Lower lobe of right lung (tissue), 2 donors: ENCODE measurements at regions not wholly inside any gene's neighbourhood (a gene's known extent, or its start where the extent isn't known, plus 50 kb on each side); places are given as distances from the start of the nearest gene placed in this dataset.

Experiments used
- ATAC-seq, 2 donors: fragments of 200-7000 bp; cut with Tn5 transposase; one replicate each; pipeline ENCODE4 v1.9.1; 2020 to 2022; ENCODE audit warnings: mild to moderate bottlenecking in 2 of 2, moderate library complexity in 2 of 2
- DNase-seq: peaks from one replicate; pipeline ENCODE4 v3.0.0-alpha.2; 2020
- H3K27ac ChIP-seq: fragments of 200-600 bp; one replicate; pipeline ENCODE4 v1.8.0; 2022
- H3K27me3 ChIP-seq: fragments of 200-600 bp; one replicate; pipeline ENCODE4 v1.8.0; 2022; ENCODE audit warnings: low read depth
- H3K36me3 ChIP-seq: fragments of 200-600 bp; one replicate; pipeline ENCODE4 v1.8.0; 2022; ENCODE audit warnings: mild to moderate bottlenecking
- H3K4me1 ChIP-seq: fragments of 200-600 bp; one replicate; pipeline ENCODE4 v1.8.0; 2022
- H3K4me3 ChIP-seq: fragments of 200-600 bp; one replicate; pipeline ENCODE4 v1.8.0; 2022; ENCODE audit warnings: mild to moderate bottlenecking
- H3K9me3 ChIP-seq: fragments of 200-600 bp; one replicate; pipeline ENCODE4 v1.8.0; 2022
- CTCF ChIP-seq: fragments of 200-600 bp; IDR thresholded peaks from one replicate; pipeline ENCODE4 v1.8.0; 2022; ENCODE audit warnings: antibody characterized with exemption, mild to moderate bottlenecking
- intact Hi-C: fragments of 100-400 bp; cut with DNase I; formaldehyde crosslinking; loops from one replicate; pipeline ENCODE4 v1.11.0; 2022
- donor health status: DM: no; HTN: yes; CAD: no; lungs with severe emphysema.

DNA sequence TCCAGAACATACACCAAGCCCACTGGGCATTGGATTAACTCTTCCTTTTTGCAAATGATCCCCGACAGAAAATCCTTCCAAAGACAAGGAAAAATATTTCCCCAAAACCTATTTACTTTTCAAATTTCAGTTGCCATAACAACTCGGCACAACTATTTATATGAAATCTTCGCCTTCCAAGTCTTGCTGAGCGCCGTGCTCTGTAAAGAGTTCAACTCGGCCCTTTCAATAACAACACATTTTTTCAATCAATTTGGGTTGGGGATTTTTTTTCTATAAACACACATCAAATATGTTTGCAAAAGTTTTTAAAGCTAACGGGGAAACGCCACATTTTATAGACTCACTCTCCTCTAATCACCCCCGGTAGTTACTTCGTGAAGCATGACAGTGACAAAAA, 333.8 kb downstream of the MN1 start:
- Histone ChIP-seq H3K36me3 (no peaks in the 10 kb centered on the region), H3K4me3 (no peak overlapping the region), H3K9me3 (no peaks in the 10 kb centered on the region), H3K27ac (peak overlapping the region; percentile 43), H3K4me1 (no peaks in the 10 kb centered on the region), H3K27me3 (no peaks in the 10 kb centered on the region)
- no peak for TF ChIP-seq CTCF
- intact Hi-C loops, result no loop called here
- ATAC-seq (no peak), DNase-seq (no peak)

DNA sequence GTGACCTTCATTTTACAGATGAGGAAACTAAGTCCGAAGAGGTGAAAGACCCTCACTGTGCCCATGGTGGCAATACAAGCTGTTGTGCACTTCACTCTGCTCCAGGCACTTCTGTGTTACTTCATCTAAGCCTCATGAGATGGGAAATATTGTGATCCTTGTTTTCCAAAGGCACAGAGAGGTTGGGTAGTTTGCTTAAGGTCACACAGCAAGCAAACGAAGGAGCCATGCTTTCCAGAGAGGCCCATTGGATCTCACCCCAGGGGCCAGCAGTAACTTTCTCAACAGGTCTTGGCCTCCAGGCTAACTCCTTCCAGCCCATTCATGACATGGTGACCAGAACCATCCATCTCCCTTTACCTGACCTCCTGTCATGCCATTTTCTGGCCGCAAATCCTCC, 332.8 kb downstream of the MN1 start:
- no peaks in the 10 kb centered on the region for H3K9me3 ChIP-seq
- no peak for TF ChIP-seq CTCF
- no peaks in the 10 kb centered on the region for H3K4me1 ChIP-seq
- no peaks in the 10 kb centered on the region for H3K36me3 ChIP-seq
- H3K27me3 ChIP-seq, result no peaks in the 10 kb centered on the region
- H3K4me3 ChIP-seq, result no peak overlapping the region
- ATAC-seq (no peak), DNase-seq (no peak)
- no peak overlapping the region for H3K27ac ChIP-seq
- intact Hi-C loops, result no loop called here

- intact Hi-C loops, result no loop called here
Observed at GRCh38 chr22:27470169-27470772, 331.3 kb downstream of the MN1 start.

GRCh38 chr22:27472975-27473374, 328.6 kb downstream of the MN1 start:
- Histone ChIP-seq H3K4me1 (peaks cover 8% of the 10 kb centered on the region), H3K9me3 (no peaks in the 10 kb centered on the region), H3K27me3 (peaks cover 4% of the 10 kb centered on the region), H3K36me3 (no peaks in the 10 kb centered on the region), H3K4me3 (no peak overlapping the region), H3K27ac (no peak overlapping the region)
- no peak for TF ChIP-seq CTCF
- DNase-seq, result no peak
- ATAC-seq, result no peak
- intact Hi-C loops, result no loop called here

More at GRCh38 chr22:27470169-27470772, 331.3 kb downstream of the MN1 start:
- Histone ChIP-seq H3K9me3 (no peaks in the 10 kb centered on the region), H3K36me3 (no peaks in the 10 kb centered on the region), H3K4me3 (no peak overlapping the region), H3K27me3 (peaks cover 4% of the 10 kb centered on the region), H3K4me1 (peaks cover 6% of the 10 kb centered on the region), H3K27ac (no peak overlapping the region)
- ATAC-seq (no peak), DNase-seq (no peak)
- TF ChIP-seq CTCF, result no peak

DNA sequence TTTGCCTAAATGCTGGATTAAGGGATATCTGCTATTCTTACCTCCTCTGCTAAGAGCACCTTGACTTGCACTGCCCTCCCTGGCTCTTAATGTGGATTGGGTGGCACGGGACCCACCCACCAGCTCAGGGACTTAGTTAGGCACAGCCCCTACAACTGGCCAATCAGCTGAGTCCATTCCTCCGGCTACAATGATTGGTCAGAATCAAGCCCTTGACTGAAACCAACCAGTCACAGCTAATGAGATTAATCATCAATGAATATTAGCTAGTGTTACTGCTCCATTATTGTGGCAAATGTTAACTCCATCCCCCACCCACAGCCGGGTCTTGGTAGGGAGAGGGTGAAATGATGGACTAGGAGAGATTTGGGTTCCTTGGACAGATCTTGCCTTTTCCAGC, 328.0 kb downstream of the MN1 start:
- Histone ChIP-seq H3K36me3 (no peaks in the 10 kb centered on the region), H3K4me3 (no peak overlapping the region), H3K9me3 (no peaks in the 10 kb centered on the region), H3K27ac (no peak overlapping the region), H3K4me1 (peaks cover 8% of the 10 kb centered on the region), H3K27me3 (peaks cover 4% of the 10 kb centered on the region)
- ATAC-seq (no peak), DNase-seq (no peak)
- TF ChIP-seq CTCF, result no peak
- intact Hi-C loops, result no loop called here
